ENCODE measurements at regions not wholly inside any gene's neighbourhood (a gene's known extent, or its start where the extent isn't known, plus 50 kb on each side); places are given as distances from the start of the nearest gene placed in this dataset.

DNA sequence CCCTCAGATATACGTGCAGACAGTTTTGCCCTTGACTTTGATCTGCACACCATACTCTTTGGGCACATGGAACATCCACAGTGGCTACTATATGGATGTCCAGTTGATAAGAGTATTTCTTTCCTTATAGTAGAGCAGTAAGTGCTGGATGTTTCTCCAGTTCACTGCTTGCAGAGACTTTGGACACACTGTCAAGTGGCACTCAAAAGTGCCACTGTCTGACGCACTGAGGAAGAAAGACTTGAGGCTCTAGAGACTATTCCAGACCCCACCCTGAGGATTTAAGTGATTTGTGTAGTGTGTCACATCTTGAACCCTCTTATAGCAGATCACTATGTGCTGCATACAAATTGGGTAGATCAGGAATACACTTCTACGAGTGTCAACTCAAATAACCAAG lies 179.1 kb downstream of the GNAI1 start:
- Histone ChIP-seq H3K36me3 (replicated peaks in 1 of 2; ENCODE audit: insufficient read depth in 1 of 2, low read depth in 2 of 2) (no peaks in the 10 kb centered on the region), H3K27me3 (no peaks in the 10 kb centered on the region), H3K27ac (no peak overlapping the region), H3K4me1 (peaks cover 5% of the 10 kb centered on the region), H3K4me3 (no peak overlapping the region), H3K9me3 (no peaks in the 10 kb centered on the region)
- ATAC-seq, result no peak
- intact Hi-C loops (cut with DNase I), result no loop called here
- 71 to 83% methylated on average over 3 of the region's 3 CpGs for WGBS, 2 donors
- DNase-seq, result no peak
- TF ChIP-seq, protein P1, sequence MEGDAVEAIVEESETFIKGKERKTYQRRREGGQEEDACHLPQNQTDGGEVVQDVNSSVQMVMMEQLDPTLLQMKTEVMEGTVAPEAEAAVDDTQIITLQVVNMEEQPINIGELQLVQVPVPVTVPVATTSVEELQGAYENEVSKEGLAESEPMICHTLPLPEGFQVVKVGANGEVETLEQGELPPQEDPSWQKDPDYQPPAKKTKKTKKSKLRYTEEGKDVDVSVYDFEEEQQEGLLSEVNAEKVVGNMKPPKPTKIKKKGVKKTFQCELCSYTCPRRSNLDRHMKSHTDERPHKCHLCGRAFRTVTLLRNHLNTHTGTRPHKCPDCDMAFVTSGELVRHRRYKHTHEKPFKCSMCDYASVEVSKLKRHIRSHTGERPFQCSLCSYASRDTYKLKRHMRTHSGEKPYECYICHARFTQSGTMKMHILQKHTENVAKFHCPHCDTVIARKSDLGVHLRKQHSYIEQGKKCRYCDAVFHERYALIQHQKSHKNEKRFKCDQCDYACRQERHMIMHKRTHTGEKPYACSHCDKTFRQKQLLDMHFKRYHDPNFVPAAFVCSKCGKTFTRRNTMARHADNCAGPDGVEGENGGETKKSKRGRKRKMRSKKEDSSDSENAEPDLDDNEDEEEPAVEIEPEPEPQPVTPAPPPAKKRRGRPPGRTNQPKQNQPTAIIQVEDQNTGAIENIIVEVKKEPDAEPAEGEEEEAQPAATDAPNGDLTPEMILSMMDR (IDR thresholded peaks at IDR 0.05), result no peak
- TF ChIP-seq POLR2A (IDR thresholded peaks at IDR 0.05), result no peak

DNA sequence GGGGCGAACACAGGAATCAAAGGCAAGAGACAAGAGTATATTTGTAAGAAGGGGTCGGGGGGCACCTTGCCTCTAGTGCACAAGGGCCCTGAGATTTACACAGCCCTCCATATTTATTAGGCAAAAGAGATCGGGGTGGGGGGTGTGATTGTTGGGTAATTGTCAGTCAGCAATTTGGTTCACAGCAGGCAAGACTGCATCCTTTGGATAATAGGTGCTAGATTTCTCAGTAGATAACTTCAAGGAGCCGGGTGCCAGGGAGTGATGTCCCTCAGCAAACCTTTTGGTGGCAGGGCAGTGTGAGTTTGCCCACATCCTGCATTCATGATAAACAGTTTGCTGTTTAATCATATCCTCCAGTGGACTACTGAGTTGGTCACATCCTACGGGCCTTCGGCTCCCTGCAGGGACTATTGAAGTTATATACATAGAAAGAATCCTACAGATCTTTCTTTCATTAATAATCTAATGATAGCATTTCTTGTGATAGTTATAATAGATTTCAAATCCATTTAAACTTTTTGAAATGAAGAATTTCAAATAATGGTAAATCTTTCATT lies 178.5 kb downstream of the GNAI1 start:
- peaks cover 5% of the 10 kb centered on the region for H3K4me1 ChIP-seq
- no peak for ATAC-seq
- no peak for TF ChIP-seq POLR2A (IDR thresholded peaks at IDR 0.05)
- TF ChIP-seq, protein P1 (IDR thresholded peaks at IDR 0.05), result no peak
- no peaks in the 10 kb centered on the region for H3K9me3 ChIP-seq
- no peak overlapping the region for H3K4me3 ChIP-seq
- intact Hi-C loops (cut with DNase I), result no loop called here
- no peak for DNase-seq
- WGBS, 2 donors, result 88 to 89% methylated on average over 6 of the region's 6 CpGs
- H3K27me3 ChIP-seq, result no peaks in the 10 kb centered on the region
- no peak overlapping the region for H3K27ac ChIP-seq
- no peaks in the 10 kb centered on the region for H3K36me3 ChIP-seq (replicated peaks in 1 of 2; ENCODE audit: insufficient read depth in 1 of 2, low read depth in 2 of 2)

DNA sequence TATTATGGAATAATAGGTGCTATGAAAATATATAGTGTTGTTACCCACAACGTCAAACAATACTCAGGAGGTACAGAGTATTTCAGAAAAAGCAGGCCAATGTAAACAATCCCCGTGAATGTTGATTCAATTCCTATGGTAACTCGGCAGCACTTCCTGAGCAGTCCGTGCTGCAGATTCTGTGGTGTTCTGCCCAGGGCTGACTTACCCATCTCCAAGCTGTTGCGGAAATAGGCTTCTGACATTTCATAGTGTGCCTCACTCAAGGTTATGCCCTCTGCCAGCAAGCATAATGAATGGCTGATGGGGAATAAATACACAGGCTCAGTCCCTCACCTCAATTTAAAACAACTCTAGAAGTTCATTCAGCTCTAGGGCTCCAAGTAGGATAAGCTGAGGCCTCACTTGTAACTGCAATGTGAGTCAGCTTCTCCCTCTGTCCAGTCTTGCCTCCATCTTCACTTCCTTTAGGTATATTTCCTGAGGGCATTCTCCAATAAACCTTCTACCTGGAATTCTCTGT lies 177.6 kb downstream of the GNAI1 start:
- no peak overlapping the region for H3K4me3 ChIP-seq
- H3K9me3 ChIP-seq, result no peaks in the 10 kb centered on the region
- TF ChIP-seq, protein P1 (IDR thresholded peaks at IDR 0.05), result no peak
- TF ChIP-seq POLR2A (IDR thresholded peaks at IDR 0.05), result no peak
- WGBS, 2 donors, result 24 to 59% methylated on average over 5 of the region's 5 CpGs
- DNase-seq (peak in 3 of 4 donors; percentile 32 to 39 (median 39)), ATAC-seq (peak; percentile 75)
- H3K27me3 ChIP-seq, result no peaks in the 10 kb centered on the region
- H3K27ac ChIP-seq, result no peak overlapping the region
- no peaks in the 10 kb centered on the region for H3K36me3 ChIP-seq (replicated peaks in 1 of 2; ENCODE audit: insufficient read depth in 1 of 2, low read depth in 2 of 2)
- peaks cover 5% of the 10 kb centered on the region for H3K4me1 ChIP-seq
- intact Hi-C loops (cut with DNase I), result no loop called here

DNA sequence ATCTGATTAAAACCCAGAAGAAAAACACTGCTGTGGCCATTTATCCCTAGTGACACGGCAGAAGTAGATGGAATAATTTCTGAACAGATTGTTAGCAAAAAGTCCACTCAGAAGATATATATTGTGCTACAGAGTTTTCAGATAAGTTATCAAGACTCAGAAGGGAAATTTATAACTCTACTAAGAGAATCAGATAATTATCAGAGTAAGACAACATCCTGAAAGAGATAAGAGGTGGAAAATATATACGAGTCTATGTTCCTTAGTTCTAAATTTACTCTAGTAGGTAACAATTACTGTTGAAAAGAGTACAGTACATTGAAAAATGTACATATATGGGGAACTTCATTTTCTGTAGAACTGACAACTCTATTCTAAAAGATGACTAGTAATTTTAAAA lies 176.7 kb downstream of the GNAI1 start:
- WGBS, 2 donors, result 51 to 55% methylated on average over 2 of the region's 2 CpGs
- Histone ChIP-seq H3K4me1 (peaks cover 5% of the 10 kb centered on the region), H3K4me3 (no peak overlapping the region), H3K36me3 (replicated peaks in 1 of 2; ENCODE audit: insufficient read depth in 1 of 2, low read depth in 2 of 2) (no peaks in the 10 kb centered on the region), H3K27me3 (no peaks in the 10 kb centered on the region), H3K27ac (no peak overlapping the region), H3K9me3 (no peaks in the 10 kb centered on the region)
- TF ChIP-seq, protein P1 (IDR thresholded peaks at IDR 0.05), result no peak
- TF ChIP-seq POLR2A (IDR thresholded peaks at IDR 0.05), result no peak
- intact Hi-C loops (cut with DNase I), result no loop called here
- DNase-seq (no peak), ATAC-seq (no peak)

DNA sequence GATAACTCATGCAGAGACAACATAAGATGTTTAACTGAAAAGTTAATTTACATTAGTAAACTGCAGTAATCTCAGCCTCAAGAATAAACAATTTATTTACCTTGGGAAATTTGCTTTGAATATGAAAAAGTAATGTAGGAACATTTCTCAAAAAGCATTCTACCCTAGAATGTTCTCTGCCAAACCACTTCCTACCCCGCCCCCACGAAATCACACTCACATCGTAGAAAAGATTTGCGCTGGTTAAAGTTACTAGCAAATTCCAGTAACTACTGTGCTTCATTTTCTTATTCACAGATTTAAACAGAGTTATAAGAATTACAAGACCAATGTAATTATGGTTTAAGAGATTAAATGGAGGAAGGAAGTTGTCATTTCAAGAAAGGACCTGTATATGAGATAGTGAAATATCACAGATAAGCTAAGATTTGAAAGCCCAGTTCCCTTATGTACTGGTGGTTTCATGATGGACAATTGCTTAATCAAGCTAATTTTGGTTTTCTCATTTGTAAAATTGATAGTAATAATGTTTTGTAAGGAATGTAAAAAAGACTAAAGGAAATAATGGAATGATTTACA lies 175.4 kb downstream of the GNAI1 start:
- Histone ChIP-seq H3K9me3 (no peaks in the 10 kb centered on the region), H3K27ac (no peak overlapping the region), H3K4me1 (peaks cover 5% of the 10 kb centered on the region), H3K27me3 (no peaks in the 10 kb centered on the region), H3K36me3 (replicated peaks in 1 of 2; ENCODE audit: insufficient read depth in 1 of 2, low read depth in 2 of 2) (no peaks in the 10 kb centered on the region), H3K4me3 (no peak overlapping the region)
- no peak for TF ChIP-seq POLR2A (IDR thresholded peaks at IDR 0.05)
- TF ChIP-seq, protein P1 (IDR thresholded peaks at IDR 0.05), result no peak
- DNase-seq (no peak), ATAC-seq (no peak)
- intact Hi-C loops (cut with DNase I), result no loop called here
- 84 to 96% methylated on average over 4 of the region's 4 CpGs for WGBS, 2 donors

All from body of pancreas (tissue), 4 donors.